ENCODE measurements at regions not wholly inside any gene's neighbourhood (a gene's known extent, or its start where the extent isn't known, plus 50 kb on each side); places are given as distances from the start of the nearest gene placed in this dataset.

DNA sequence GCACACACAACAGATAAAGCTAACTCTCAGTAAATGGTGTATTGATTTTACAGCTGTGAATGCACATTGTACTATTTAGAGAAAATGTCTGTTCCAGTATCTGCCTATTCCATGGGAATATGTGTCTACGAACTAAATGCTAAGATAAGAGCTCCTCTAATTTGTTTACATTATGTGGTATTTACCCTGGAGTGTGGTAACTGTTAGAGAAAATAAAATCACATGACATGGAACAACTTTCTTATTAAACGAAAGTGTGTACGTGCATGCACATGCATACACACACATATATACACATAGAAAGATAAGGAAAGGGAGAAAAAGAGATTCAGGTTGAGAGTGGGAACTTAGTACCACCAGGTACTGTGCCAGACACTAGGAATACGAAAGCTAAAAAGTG is 1151.7 kb upstream of the TENM4 start:
- TF ChIP-seq, protein P1, sequence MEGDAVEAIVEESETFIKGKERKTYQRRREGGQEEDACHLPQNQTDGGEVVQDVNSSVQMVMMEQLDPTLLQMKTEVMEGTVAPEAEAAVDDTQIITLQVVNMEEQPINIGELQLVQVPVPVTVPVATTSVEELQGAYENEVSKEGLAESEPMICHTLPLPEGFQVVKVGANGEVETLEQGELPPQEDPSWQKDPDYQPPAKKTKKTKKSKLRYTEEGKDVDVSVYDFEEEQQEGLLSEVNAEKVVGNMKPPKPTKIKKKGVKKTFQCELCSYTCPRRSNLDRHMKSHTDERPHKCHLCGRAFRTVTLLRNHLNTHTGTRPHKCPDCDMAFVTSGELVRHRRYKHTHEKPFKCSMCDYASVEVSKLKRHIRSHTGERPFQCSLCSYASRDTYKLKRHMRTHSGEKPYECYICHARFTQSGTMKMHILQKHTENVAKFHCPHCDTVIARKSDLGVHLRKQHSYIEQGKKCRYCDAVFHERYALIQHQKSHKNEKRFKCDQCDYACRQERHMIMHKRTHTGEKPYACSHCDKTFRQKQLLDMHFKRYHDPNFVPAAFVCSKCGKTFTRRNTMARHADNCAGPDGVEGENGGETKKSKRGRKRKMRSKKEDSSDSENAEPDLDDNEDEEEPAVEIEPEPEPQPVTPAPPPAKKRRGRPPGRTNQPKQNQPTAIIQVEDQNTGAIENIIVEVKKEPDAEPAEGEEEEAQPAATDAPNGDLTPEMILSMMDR (IDR thresholded peaks at IDR 0.05): no peak
- TF ChIP-seq ZFX (IDR thresholded peaks at IDR 0.05; ENCODE audit: borderline replicate concordance): no peak
